Thyroid gland (tissue), 4 donors: ENCODE measurements at regions not wholly inside any gene's neighbourhood (a gene's known extent, or its start where the extent isn't known, plus 50 kb on each side); places are given as distances from the start of the nearest gene placed in this dataset.

ENCODE experiments used
- CTCF ChIP-seq, 6 experiments: fragments of 200-600 bp in 3 of 6; fragments of 450-650 bp in 3 of 6; sonication (generic) in 3 of 6; IDR thresholded peaks; one replicate each; pipeline ENCODE4 v1.5.1; 2016 to 2019; ENCODE audit warnings: antibody characterized with exemption in 6 of 6, mild to moderate bottlenecking in 2 of 6, inconsistent platforms in 1 of 6, moderate library complexity in 1 of 6
- POLR2A ChIP-seq, 2 donors: fragments of 450-650 bp; IDR thresholded peaks; one replicate each; pipeline ENCODE4 v1.6.1; 2017; ENCODE audit warnings: antibody characterized with exemption in 2 of 2, mild to moderate bottlenecking in 2 of 2, moderate library complexity in 1 of 2

- TF ChIP-seq CTCF (IDR thresholded peaks at IDR 0.05) (no peak), POLR2A (IDR thresholded peaks at IDR 0.05) (no peak)
Observed at GRCh38 chrX:40154250-40154852, 56.6 kb upstream of the BCOR start.
